ENCODE measurements at regions not wholly inside any gene's neighbourhood (a gene's known extent, or its start where the extent isn't known, plus 50 kb on each side); places are given as distances from the start of the nearest gene placed in this dataset.

DNA sequence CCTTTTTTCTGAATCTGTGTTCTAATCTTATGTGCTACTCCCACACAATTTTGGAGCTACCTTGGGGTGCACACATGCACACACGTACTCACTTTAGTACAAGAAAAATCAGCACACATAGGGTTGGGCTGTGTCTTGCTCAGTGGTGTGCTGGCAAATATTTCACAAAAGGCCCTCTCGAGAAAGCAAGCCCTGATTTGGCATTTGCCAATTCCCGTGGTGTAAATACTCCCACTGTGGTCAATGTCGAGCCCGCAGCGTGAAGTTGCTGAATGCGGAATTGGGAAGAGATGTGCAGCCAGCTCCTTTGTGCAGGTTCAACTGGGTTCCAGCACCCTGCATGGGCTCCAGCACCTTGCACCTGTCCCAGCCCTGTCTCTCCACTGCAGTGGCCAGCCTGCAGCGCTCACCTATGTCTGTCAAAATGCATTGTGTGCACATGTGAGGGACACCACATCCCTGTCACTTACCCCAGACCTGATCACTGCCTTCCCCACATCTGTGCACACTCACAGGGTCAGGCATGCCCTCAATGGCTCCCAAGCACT, 78.4 kb upstream of the WNT4 start:
- DNase-seq = no peak

DNA sequence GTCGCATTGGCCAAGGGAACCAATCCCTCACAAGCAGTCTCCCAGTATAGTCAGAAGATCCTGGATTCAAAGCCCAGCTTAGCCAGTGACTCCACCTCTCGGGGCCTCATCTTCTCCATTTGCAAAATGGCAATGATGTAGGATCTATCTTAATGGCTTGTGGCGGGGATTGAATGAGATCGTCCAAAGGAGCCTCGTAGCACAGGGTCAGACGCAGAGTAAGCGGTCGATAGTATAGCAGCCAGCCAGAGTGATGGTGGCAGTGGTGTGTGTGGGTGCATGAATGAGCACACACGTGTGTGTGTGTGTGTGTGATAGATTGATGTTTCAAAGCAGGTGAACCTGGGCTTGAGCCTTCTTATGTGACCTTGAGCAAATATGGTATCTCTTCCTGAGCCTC, 79.8 kb upstream of the WNT4 start:
- DNase-seq = no peak

DNA sequence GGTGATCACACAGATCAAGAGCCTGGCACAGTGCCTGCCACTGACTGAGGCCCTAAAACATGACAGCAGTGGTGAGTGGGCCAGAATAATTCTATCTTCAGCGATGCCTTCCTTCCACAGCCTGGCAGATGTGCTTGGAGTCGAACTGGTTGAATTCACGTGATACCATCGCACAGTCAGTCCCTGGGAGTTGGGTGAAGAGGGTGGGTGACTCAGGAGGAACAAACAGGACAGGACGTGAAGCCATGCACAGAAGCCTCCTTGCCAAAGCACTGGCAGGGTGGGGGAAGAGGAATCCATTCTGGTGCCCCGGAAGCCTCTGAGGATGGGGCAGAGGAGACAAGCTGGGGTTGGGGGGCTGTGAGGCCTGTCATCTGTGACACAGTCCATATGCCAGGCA, 80.3 kb upstream of the WNT4 start:
- DNase-seq = no peak

DNA sequence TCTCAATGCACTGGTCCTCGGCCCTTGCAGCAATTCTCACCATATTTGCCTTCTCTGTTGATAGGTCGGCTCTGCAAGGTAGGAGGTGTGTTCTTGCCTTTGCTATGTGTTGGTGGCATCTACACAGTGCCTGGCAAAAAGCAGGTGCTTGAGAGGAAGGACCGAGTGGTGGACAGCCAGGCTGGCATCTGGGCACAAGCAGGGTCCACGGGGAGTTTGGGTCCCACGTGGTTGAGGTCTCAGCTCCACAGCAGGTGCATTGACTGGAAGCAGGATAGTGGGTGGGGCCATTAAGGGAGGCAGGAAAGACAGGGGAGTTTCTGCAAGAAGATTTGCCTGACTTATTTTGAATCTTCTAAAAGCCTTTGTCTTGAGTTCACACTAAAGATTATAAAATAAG, 81.2 kb upstream of the WNT4 start:
- DNase-seq = no peak

DNA sequence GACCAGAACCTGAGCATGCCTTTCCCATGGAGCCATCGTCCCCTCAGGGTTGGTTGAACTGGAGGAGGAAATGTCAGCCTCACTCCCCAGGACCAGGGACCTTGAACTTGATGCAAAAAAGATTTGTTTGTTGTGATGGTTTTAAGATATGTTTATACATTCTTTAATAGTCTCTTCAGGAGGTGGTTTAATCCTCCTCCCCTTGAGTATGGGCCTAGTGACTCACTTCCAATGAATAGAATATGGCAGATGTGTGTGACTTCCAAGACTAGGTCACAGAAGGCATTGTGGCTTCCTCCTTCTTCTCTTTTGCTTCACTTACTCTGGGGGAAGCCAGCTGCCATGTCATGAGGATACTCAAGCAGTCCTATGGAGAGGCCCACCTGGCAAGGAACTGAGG, 81.7 kb upstream of the WNT4 start:
- DNase-seq = no peak

DNA sequence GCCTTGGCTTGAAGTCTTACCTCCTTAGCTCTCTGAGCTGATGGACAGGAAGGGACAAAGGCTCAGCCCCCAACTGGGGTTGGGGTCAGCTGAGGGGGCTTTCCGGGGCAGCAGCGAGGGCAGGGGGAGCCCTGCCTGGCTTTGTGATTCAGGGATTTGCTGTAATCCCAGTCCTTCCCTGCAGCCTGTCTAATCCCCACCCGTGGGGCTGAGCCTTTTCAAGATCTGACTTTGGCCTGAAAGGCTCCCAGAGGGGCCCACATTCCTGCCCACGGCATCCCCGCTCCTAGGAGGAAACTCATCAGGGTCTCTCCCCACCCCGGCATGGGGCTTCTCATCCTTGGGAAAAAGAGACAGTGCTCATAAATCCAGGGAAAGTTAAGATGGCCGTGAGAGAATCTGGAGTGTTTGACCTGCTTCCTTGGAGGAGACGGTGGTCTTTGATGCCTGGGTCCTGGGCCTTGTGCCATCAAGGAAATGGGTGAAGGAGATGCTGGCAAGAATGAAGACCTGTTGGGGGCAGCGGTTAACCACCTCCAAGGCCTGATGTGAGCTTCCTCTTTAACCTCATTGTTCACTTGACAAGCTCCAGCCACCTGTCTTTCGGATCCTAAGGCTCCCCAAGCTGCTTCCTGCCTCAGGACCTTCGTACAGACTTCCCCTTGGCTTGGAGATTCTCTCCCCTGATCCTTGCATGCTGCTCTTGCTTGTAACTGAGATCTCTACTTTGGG, 83.1 kb upstream of the WNT4 start:
- no peak for DNase-seq

DNA sequence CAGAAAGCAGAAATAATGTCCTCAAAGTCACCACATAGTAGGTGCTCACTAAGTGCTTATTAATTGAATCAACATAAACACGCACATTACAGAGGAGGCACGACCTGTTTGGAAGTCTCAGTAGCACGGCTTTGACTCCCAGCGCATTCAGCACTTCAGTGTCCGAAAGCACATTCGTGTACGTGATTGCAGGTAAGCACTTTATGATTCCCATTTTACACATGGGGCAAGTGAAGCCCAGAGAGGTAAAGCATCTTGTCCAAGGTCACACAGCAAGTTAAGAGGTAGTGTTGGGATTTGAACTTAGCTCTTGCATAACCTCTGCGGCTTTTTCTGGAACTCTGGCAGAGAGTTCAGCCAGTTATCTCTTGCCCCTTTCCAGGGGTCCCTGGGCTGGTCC, 85.2 kb upstream of the WNT4 start:
- no peak for DNase-seq

DNA sequence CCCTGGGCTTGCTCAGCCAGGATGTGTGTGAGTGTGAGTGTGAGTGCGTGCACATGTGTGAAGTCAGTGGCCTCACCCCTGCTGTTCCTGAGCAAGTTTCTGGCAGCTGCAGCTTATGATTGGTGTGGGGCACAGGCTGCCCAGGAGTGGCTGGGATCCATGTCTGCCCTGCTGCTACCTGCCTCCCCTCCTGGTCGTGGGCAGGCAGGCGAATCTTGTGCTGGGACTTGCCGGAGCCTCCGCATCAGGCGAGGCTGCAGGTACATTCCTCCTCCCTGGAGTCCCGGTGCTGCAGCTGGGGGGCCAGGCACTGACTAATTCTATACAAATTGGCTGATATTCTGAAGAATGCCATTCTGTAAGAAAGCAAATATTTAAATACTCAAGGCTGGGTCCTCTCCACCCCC, 85.6 kb upstream of the WNT4 start:
- no peak for DNase-seq

DNA sequence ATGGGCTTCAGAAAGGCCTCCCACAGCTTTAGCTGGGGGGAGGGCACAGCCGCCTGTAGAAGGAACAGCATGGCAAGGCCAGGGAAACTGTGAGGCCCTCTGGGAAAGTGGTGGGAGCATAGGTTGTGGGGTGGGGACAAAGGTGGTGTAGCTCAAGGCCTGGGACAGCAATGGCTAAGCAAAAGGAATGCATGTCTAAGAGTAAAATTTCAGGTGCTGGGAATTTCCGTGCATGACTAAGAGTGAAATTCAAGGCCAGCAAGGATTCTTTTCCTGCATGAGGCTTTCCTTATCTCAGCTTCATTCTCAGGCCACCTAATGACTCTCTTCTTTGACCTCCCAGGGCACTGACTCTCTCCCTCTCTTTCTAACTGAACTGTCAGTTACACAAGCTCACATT, 86.5 kb upstream of the WNT4 start:
- DNase-seq = no peak

DNA sequence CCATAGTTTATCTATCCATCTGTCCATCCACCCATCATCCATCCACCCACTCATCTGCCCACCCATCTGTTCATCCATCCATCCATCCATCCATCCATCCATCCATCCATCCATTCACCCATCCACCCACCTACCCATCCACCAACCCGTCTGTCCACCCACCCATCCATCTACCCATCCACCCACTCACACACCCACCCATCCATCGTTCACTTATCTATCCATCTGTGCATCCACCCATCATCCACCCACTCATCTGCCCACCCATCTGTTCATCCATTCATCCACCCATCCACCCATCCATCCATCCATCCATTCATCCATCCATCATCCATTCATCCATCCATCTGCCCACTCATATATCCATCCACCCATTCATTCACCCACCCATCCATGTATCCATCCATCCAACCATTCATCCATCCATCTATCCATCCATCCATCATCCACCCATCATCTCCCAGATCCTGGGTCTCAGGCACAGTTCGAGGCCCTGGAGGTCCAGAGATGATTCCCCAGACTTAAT, 88.2 kb upstream of the WNT4 start:
- no peak for DNase-seq

DNA sequence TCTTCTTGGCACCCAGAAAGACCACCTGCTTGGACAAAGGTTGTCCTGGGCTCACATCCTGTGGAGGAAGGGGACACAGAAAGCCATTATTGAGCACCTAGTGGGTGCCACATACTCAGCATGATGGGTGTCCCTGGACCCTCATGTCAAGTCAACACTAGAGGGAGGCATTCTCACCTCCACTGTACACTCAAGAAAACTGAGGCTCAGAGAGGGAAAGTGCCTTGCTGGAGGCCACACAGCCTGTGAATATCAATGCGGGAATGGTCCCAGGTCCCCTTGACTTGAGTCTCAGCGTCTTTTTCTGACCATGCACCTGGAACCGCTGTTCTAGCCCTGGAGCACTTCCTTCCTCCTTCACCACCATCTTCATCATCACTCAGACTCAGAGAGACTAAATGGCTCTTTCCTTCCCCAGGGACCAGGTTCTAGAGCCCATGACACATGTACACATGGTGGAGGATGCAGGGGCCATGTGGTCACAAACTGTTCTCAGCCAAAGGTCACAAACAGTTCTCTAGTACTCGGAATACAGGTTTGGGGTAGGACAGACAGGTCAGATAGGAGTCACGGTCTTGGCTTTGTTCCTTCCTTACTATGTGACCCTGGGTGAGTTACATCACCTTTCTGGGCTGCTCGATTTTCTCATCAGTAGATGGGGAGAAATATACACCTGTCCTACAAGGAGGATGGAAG, 89.2 kb upstream of the WNT4 start:
- no peak for DNase-seq

DNA sequence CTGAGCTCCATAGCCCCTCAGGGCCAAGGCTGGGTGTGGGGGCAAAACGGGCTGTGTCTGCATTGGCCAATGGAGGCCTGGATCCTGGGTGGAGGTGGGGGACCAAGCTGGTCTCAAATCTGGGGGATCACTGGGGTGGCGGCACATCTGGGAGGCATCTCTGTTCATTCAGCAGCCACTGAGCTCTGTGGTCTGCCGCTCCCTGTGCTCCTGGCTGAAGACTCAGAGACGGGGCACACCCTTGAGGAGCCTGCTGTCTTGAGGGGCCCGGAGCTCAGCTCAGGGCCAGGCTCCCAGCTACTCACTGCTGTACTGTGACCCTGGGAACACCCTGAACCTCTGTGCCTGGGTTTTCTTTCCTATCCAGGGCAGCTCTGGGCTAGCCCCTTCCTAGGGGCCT, 90.3 kb upstream of the WNT4 start:
- no peak for DNase-seq

DNA sequence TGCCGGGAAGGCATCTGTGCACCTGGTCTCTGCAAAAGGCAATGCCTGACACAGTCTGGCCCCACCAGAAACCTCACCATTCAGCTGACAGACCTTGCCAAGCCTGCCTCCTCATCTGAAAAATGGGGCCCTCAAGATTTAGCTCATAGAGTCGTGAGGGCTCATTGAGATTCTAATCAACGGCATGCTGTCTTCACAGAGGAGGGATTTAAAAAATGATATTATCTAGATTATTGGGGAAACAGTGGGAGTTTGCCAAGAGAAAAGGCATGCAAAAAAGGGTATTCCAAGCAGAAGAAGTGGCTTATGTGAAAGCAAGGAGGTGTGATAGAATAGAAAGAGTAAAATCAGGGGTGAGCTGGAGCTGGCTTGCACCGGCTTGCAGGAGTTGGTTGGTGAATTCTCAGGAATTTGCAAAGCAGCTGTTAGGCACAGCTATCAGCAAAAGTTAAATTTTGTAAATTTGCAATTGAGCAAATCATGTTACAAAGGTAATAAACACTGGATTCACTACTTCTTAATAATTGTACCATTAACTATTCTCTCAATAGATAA, 91.7 kb upstream of the WNT4 start:
- DNase-seq = no peak

DNA sequence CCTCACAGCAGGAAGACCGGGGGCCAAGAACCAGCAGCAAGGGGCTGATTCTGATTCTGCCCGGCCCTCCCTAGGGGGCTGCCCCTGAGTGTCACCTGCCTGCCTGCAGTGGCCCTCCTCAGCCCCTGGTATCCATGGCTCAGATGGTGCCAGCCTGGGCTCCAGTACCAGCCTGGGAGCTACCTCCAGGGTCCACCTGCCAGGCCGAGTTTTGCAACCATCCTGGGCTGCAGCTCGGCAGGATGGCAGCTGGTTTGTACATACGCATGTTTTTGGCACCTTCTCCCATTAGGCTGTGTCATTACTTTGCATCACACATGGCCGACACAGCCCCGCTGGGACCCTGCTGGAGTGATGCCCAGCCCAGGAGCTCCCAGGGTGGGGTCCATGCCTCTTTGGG, 93.3 kb upstream of the WNT4 start:
- no peak for DNase-seq

DNA sequence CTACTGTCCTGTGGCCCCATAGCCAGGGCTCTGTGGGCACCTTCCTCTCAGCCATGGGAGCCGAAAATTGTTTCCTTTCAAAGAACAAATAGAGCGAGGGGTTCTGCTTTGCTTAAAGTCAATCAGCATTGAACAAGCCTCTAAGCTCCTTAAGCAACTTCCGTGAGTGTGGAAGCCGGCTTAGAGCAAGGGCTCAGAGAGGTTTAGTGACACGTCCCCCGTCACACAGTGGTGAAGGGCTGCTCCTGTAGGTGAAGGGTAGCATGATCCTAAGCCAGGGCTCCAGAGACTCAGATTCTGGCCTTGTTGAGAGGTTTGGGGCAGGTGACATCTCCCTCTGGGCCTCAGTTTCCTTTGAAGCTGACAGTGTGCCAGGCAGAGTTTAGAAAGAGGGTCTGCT, 94.0 kb upstream of the WNT4 start:
- no peak for DNase-seq

DNA sequence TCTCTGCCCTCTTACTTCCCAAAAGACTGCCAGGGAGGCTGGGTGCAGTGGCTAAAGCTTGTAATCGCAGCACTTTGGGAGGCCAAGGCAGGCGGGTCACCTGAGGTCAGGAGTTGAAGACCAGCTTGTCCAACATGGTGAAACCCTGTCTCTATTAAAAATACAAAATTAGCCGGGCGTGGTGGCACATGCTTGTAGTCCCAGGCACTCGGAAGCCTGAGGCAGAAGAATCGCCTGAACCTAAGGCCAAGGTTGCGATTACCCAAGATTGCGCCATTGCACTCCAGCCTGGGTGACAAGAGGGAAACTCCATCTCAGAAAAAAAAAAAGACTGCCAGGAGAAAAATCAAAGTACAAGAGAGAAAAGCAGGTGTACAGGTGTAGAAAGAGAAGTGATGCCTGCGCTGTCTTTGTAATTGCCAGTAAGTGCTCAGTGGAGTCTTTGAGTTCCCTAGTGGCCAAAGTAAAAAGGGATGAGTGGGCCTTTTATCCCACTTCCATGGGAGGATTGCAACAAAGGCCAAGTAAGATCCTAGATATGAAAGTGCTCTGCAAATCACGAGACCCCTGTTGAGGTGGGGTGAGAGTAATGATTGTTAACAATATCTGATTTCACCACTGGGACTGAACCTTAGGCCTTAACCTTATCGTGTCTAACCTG, 94.7 kb upstream of the WNT4 start:
- DNase-seq = no peak

DNA sequence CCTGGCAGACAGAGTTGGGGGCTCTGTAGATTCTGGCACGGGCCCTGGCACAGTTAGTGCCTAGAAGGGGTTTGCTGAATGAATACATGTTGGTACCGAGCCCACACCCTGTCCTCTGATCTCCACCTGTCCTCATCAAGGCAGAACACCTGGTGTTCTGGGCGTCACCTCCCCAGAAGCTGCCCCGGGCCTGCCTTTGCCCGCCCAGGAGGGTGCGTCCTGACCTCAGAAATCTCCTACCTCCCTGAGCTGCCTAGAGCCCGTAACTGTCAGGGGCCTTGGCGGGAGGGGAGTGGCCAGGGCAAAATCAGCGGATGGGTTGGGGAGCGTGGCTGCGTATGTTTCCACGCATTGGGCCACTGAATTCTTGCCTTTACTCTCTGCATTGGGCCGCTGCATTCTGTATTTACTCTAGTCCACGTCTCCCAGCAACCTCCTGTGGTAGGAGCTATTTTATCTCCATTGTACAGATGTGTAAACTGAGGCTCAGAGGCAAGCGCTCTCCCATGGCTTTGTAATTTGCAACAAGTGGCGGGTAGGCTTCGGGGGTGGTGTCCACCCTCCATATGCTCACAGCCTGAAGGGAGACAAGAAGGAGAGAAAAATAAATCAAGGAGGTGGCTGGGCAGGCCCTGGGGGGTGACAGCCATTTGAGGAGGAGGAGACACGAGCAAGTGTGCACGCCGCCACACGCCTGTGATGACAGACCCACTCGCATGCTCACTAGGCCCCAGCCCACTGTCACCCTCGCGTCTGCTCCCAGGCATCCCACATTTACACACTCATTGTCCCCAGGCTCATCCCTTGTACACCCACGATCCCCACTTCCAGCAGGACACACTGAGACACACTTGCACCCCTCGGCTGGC, 95.7 kb upstream of the WNT4 start:
- DNase-seq = no peak

DNA sequence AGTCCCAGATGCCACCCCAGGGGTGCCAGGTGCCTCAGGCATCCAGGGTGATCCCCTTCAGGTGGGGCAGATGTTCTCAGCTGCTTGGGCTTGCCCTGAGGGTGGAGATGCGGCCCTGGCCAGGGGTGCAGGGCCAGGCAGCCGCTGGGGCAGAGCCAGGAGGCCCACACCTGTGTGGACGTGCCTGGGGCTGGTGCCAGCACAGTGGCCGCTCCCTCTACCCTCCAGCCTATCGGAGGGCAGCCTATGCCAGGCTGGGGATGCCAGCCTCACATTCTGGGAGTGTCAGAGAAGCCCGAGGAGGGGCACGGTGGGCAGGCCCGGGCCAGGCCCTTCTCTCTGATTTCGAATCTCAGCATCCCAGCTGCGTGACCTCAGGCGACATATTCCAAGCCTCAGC, 96.5 kb upstream of the WNT4 start:
- DNase-seq = no peak

DNA sequence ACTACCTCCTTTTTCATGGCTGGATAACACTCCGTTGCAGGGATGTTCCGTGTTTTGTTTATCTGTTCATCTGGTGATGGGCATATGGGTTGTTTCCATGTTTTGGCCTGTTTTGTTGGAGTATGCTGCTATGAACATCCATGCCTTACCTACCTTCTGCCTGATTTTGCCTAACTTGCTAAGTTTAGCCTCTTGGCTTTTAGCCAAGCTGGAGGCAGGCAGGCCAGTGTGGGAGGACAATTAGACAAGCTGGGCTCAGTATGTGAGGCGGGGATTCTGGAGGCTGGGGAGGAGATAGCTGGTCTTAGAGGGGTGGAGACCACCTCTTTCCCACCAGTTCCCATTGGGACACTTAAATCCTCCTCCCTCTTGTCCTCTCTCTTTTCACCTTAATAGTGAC, 98.4 kb upstream of the WNT4 start:
- no peak for DNase-seq

DNA sequence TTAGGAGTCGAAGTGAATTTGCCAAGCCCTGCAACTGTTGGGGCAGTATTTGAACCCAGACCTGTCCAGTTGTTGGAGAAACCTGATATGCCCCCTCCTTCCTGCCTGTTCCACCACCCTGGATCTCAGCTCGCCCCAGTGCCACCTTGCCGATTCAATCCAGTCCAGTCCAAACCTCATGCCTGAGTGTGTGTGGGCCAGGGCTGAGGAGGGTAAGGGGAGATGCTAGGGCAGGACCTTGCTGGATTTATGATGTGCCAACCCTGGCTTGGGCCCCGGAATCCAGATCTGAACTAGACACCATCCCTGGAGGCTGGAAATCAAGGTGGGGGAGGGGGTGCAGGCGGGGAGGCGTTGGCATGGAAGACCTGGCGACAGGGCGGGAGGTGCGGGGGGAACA, 98.9 kb upstream of the WNT4 start:
- DNase-seq = no peak

DNA sequence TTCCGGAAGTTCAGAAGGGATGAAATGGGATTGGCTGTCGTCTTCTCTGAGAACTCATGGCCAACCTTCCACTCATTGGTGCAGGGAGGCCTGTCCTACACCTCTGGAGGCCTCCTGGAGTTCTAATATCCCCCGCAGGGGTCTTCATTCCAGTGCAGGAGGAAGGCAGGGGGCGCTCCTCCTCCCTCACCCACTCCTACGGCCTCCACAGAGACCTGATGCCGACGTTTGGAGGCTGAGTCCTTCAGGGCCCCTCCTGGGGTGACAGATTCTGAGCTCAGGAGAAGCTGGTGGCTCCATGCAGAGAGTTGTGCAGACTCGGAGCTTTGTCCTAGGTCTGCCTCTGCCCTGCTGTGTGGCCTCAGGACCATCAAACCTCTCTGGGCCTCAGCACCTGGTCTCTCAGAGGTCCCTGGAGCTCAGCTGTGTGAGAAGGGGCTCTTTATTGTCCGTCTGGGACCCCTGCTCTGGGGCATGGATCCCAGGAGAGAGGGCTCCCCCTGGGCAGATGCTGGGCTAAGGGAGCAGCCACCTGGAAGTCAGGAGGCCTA, 102.3 kb upstream of the WNT4 start:
- no peak for DNase-seq

DNA sequence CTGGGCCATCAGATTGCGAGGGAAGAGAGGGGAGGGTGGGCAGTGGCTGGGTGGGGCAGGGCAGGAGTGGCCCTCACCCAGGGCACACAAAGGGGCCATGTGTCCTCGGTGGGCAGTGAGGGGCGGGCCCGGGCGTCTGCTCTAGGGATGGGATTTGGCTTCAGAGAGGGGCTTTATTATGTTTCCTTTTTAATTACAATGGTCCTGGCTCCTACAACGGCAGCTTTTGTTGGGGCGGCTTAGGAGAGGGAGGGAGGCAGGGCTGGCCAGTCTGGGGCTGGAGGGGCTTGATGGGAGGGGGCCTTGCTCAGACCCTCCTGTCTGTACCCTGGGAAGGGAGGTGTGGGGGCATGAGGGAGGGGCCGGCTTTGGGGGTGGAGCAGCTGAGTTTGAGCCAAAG, 102.8 kb upstream of the WNT4 start:
- no peak for DNase-seq

All from NCI-H1417 treated with DMSO at 0.1 percent for 48 hours (cell line).